RWPE1 (cell line): ENCODE measurements at regions not wholly inside any gene's neighbourhood (a gene's known extent, or its start where the extent isn't known, plus 50 kb on each side); places are given as distances from the start of the nearest gene placed in this dataset.

Experiments used
- CTCF ChIA-PET: fragments of 350-600 bp; sonication (Branson Sonifier 250); formaldehyde crosslinking; extraction: SDS; loops from one replicate; lab custom pipeline; 2021; lab: Yijun Ruan, JAX
- POLR2A ChIA-PET: fragments of 400-600 bp; formaldehyde crosslinking; extraction: SDS; loops from one replicate; lab custom pipeline; 2020; ENCODE audit warnings: antibody characterized with exemption; ENCODE audit not compliant: low non-redundant PET; lab: Yijun Ruan, JAX
- DNase-seq: peaks from one replicate; pipeline ENCODE4 v3.0.0; 2012; ENCODE audit warnings: low spot score
- H3K27ac ChIP-seq: fragments of 450-650 bp; 2 replicates; pipeline ENCODE4 v1.5.1; 2017
- TF ChIP-seq, protein P1 (sequence below): fragments of 450-650 bp; conservative IDR thresholded peaks from 2 replicates; pipeline ENCODE4 v1.5.1; 2017; ENCODE audit warnings: low read depth, mild to moderate bottlenecking

DNA sequence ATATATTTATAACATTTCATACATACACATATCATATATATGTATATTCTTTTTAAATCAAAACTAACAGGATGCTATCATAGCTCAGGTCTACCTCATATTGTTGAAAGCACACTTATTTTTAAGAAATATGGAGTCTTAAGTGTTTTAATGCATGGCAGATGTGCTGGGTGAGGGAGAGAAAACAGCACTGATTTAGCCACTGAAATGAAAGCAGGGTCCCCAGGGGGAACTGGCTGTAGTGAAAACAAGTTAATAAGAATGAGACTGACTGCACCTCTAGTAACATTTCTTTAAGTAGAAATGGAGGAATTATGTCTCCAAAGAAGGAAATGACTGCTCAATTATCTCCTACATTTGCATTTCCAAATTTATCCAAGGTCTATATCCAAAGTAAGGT lies 857.8 kb downstream of the DCDC2C start:
- CTCF ChIA-PET: no interaction called here
- TF ChIP-seq, protein P1, sequence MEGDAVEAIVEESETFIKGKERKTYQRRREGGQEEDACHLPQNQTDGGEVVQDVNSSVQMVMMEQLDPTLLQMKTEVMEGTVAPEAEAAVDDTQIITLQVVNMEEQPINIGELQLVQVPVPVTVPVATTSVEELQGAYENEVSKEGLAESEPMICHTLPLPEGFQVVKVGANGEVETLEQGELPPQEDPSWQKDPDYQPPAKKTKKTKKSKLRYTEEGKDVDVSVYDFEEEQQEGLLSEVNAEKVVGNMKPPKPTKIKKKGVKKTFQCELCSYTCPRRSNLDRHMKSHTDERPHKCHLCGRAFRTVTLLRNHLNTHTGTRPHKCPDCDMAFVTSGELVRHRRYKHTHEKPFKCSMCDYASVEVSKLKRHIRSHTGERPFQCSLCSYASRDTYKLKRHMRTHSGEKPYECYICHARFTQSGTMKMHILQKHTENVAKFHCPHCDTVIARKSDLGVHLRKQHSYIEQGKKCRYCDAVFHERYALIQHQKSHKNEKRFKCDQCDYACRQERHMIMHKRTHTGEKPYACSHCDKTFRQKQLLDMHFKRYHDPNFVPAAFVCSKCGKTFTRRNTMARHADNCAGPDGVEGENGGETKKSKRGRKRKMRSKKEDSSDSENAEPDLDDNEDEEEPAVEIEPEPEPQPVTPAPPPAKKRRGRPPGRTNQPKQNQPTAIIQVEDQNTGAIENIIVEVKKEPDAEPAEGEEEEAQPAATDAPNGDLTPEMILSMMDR: no peak
- H3K27ac ChIP-seq: no peak overlapping the region
- POLR2A ChIA-PET: no interaction called here
- DNase-seq: no peak

DNA sequence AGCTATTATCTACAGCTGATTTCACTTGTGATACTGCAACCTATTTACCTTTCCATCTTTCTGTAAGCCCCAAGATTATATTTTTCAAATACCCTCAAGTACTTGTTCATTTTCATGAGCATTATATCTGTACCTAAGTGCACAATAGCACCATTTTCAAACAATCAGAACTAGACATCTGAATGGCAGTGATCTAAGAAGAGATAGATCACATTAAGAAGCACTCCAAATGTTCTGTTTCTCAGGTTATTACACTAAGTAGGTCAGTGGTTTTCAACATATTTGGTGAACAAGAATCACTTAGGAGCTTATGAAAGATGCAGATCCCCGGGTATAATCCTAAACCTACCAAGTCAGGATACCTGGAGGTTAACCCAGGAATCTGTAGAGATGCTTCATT lies 872.7 kb downstream of the DCDC2C start:
- TF ChIP-seq, protein P1: no peak
- ChIA-PET POLR2A (no interaction called here), CTCF (no interaction called here)
- H3K27ac ChIP-seq: no peak overlapping the region
- DNase-seq: no peak

DNA sequence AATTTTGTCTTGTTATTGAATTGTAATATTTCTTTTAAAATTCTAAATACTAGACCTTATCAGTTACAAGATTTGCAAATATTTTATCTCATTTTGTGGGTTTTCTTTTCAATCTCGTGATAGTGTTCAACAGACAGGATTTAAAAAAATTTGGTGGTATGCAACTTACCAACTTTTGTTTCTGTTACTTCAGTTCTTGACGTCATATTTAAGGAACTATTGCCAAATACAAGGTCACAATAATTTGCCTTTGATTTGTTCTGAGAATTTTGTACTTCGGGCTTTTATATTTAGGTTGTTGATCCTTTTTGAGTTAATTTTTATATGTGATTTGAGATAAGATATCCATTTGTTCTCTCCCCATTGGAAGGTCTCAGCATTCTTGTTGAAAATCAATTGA lies 876.6 kb downstream of the DCDC2C start:
- no peak for DNase-seq
- ChIA-PET CTCF (no interaction called here), POLR2A (no interaction called here)
- TF ChIP-seq, protein P1: no peak
- no peak overlapping the region for H3K27ac ChIP-seq

DNA sequence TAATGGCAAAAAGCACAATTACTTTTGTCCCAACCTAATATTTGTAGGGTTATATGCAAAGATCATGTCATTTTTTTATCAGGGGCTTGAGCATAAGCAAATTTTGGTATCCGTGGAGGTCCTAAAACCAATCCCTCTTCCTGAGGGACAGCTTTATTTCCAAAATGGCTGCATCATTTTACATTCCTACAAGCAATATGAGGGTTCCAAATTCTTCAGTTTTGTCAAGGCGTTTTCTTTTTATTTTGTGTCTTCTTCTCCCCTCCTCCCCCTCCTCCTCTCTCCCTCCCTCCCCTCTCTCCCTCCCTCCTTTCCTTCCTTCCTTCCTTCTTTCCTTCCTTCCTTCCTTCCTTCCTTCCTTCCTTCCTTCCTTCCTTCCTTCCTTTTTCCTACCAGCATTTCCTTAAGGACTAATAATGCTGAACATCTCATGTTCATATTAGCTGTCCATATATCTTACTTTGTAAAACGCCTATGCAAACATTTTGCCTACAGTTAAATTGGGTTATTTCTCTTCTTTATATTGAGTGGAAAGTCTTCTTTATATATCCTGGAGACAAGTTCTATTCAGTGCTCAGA lies 881.8 kb downstream of the DCDC2C start:
- no peak for DNase-seq
- ChIA-PET CTCF (no interaction called here), POLR2A (no interaction called here)
- H3K27ac ChIP-seq: no peak overlapping the region
- TF ChIP-seq, protein P1: no peak

DNA sequence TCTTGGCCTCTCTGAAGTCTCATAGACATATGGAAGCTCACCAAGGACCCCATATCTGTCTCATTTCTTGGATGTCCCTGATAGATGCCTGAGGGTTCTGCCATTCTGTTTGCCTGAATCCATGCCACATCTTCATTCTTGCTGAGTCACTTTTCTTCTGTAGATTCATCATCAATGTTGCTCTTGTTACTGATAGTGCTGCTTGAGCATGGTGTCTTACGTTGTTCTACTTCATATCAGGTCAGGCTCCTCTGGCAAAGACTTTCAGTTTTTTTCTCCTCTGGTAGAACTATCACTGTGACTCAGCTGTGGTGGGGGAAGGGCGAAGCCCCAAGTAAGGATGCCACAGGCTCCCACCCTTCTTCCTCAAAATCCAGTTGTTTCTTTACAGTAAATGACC lies 885.2 kb downstream of the DCDC2C start:
- ChIA-PET CTCF (no interaction called here), POLR2A (no interaction called here)
- no peak for DNase-seq
- H3K27ac ChIP-seq: no peak overlapping the region
- TF ChIP-seq, protein P1: no peak

DNA sequence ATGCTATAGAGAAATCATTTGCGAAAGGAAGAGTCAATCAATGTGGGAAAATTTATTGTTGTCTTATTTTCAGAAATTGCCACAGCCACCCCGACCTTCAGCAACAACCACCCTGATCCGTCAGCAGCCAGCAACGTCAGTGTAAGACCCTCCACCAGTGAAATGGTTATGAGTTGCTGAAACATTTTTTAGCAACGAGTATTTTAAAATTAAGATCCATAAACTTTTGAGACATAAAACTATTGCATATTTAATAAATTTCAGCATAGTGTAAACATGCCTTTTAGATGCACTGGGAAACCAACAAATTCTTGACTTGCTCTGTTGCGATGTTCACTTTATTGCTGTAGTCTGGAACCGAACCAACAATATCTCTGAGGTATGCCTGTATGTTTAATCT lies 887.9 kb downstream of the DCDC2C start:
- TF ChIP-seq, protein P1: no peak
- no peak overlapping the region for H3K27ac ChIP-seq
- ChIA-PET CTCF (no interaction called here), POLR2A (no interaction called here)
- DNase-seq: no peak
